WTC11 (cell line): ENCODE measurements at regions not wholly inside any gene's neighbourhood (a gene's known extent, or its start where the extent isn't known, plus 50 kb on each side); places are given as distances from the start of the nearest gene placed in this dataset.

Experiments
- ATAC-seq: fragments of 200-7000 bp; cut with Tn5 transposase; 2 replicates; pipeline ENCODE4 v1.10.0; 2021; ENCODE audit warnings: mild to moderate bottlenecking, moderate library complexity
- CTCF ChIA-PET: fragments of 300-600 bp; sonication (Branson Sonifier 250); formaldehyde crosslinking; loops from one replicate; lab custom pipeline; 2021; ENCODE audit warnings: antibody characterized with exemption; lab: Charles Lee
- POLR2A ChIA-PET: fragments of 350-600 bp; sonication (Branson Sonifier 250); formaldehyde crosslinking; loops from one replicate; lab custom pipeline; 2021; ENCODE audit warnings: antibody characterized with exemption; lab: Charles Lee
- DNase-seq: peaks from one replicate; pipeline ENCODE4 v3.0.0; 2021; ENCODE audit warnings: low spot score
- H3K27ac Mint-ChIP-seq: 2 replicates; pipeline ENCODE4 v1.8.0; 2021; ENCODE audit warnings: mixed read lengths
- H3K27me3 Mint-ChIP-seq: 2 replicates; pipeline ENCODE4 v1.8.0; 2021; ENCODE audit warnings: low read depth, mild to moderate bottlenecking, moderate library complexity, mixed read lengths
- H3K36me3 Mint-ChIP-seq: 2 replicates; pipeline ENCODE4 v1.8.0; 2021; ENCODE audit warnings: mixed read lengths
- H3K4me1 Mint-ChIP-seq: 2 replicates; pipeline ENCODE4 v1.8.0; 2022; ENCODE audit warnings: mixed read lengths
- H3K4me3 Mint-ChIP-seq: 2 replicates; pipeline ENCODE4 v1.8.0; 2021; ENCODE audit warnings: mild to moderate bottlenecking, moderate library complexity, mixed read lengths
- H3K9me3 Mint-ChIP-seq: 2 replicates; pipeline ENCODE4 v1.8.0; 2021; ENCODE audit warnings: mixed read lengths
- ARID4B ChIP-seq: sonication (generic); formaldehyde crosslinking; IDR thresholded peaks from 2 replicates; pipeline ENCODE4 v1.8.0; 2023; ENCODE audit warnings: missing genetic modification reagents, mild to moderate bottlenecking, borderline replicate concordance
- ATF3 ChIP-seq: sonication (generic); formaldehyde crosslinking; conservative IDR thresholded peaks from 2 replicates; pipeline ENCODE4 v1.8.1; 2022; ENCODE audit warnings: mild to moderate bottlenecking, missing genetic modification reagents
- ATF6 ChIP-seq: sonication (generic); formaldehyde crosslinking; IDR thresholded peaks from 2 replicates; pipeline ENCODE4 v1.8.1; 2023; ENCODE audit warnings: mild to moderate bottlenecking, missing genetic modification reagents
- CBFB ChIP-seq: sonication (generic); formaldehyde crosslinking; IDR thresholded peaks from 2 replicates; pipeline ENCODE4 v1.8.1; 2022; ENCODE audit warnings: mild to moderate bottlenecking, low read depth, missing genetic modification reagents
- CREM ChIP-seq: sonication (generic); formaldehyde crosslinking; IDR thresholded peaks from 2 replicates; pipeline ENCODE4 v1.8.1; 2022; ENCODE audit warnings: mild to moderate bottlenecking, missing genetic modification reagents, moderate library complexity
- E2F1 ChIP-seq: sonication (generic); formaldehyde crosslinking; IDR thresholded peaks from 2 replicates; pipeline ENCODE4 v1.8.0; 2022; ENCODE audit warnings: mild to moderate bottlenecking, missing genetic modification reagents
- ETV6 ChIP-seq: sonication (generic); formaldehyde crosslinking; IDR thresholded peaks from 2 replicates; pipeline ENCODE4 v1.8.1; 2022; ENCODE audit warnings: mild to moderate bottlenecking, missing genetic modification reagents
- FOXK1 ChIP-seq: sonication (generic); formaldehyde crosslinking; IDR thresholded peaks from 2 replicates; pipeline ENCODE4 v1.8.0; 2022; ENCODE audit warnings: mild to moderate bottlenecking, moderate library complexity, missing genetic modification reagents
- GRHL2 ChIP-seq: fragments of 250-450 bp; sonication (Bioruptor Pico); IDR thresholded peaks from 2 replicates; pipeline ENCODE4 v1.8.0; 2022; ENCODE audit warnings: mild to moderate bottlenecking, moderate library complexity; ENCODE audit not compliant: insufficient replicate concordance, severe bottlenecking
- GTF2I ChIP-seq: fragments of 250-450 bp; sonication (Bioruptor Pico); conservative IDR thresholded peaks from 2 replicates; pipeline ENCODE4 v1.4.0; 2021; ENCODE audit warnings: mild to moderate bottlenecking
- JUN ChIP-seq: sonication (generic); formaldehyde crosslinking; IDR thresholded peaks from 2 replicates; pipeline ENCODE4 v1.8.0; 2023; ENCODE audit warnings: mild to moderate bottlenecking, missing genetic modification reagents
- KAT7 ChIP-seq: sonication (generic); formaldehyde crosslinking; IDR thresholded peaks from 2 replicates; pipeline ENCODE4 v1.8.1; 2023; ENCODE audit warnings: missing genetic modification reagents, mild to moderate bottlenecking, borderline replicate concordance
- MAX ChIP-seq: sonication (generic); formaldehyde crosslinking; IDR thresholded peaks from 2 replicates; pipeline ENCODE4 v1.8.0; 2022; ENCODE audit warnings: mild to moderate bottlenecking, missing genetic modification reagents
- NR2C2 ChIP-seq: sonication (generic); formaldehyde crosslinking; IDR thresholded peaks from 2 replicates; pipeline ENCODE4 v1.8.0; 2022; ENCODE audit warnings: mild to moderate bottlenecking, missing genetic modification reagents
- SMAD4 ChIP-seq: sonication (generic); formaldehyde crosslinking; IDR thresholded peaks from 2 replicates; pipeline ENCODE4 v1.8.0; 2022; ENCODE audit warnings: mild to moderate bottlenecking, missing genetic modification reagents
- USF2 ChIP-seq: sonication (generic); formaldehyde crosslinking; IDR thresholded peaks from 2 replicates; pipeline ENCODE4 v1.8.1; 2023; ENCODE audit warnings: mild to moderate bottlenecking, missing genetic modification reagents, moderate library complexity
- ZNF138 ChIP-seq: sonication (generic); formaldehyde crosslinking; conservative IDR thresholded peaks from 2 replicates; pipeline ENCODE4 v1.8.1; 2022; ENCODE audit warnings: mild to moderate bottlenecking, moderate library complexity, missing genetic modification reagents
- ZNF281 ChIP-seq: sonication (generic); formaldehyde crosslinking; IDR thresholded peaks from 2 replicates; pipeline ENCODE4 v1.8.0; 2023; ENCODE audit warnings: mild to moderate bottlenecking, missing genetic modification reagents
- ZNF416 ChIP-seq: fragments of 250-450 bp; sonication (Bioruptor Pico); IDR thresholded peaks from 2 replicates; pipeline ENCODE4 v1.9.0; 2021; ENCODE audit warnings: mild to moderate bottlenecking, inconsistent platforms

GRCh38 chr10:130802301-130802700 lies 509.2 kb downstream of the TCERG1L start:
- no peak overlapping the region for H3K27ac Mint-ChIP-seq
- peaks cover 46% of the 10 kb centered on the region for H3K36me3 Mint-ChIP-seq
- peaks cover 3% of the 10 kb centered on the region for H3K27me3 Mint-ChIP-seq
- DNase-seq (no peak), ATAC-seq (no peak)
- peaks cover 52% of the 10 kb centered on the region for H3K9me3 Mint-ChIP-seq
- TF ChIP-seq CBFB (no peak), ETV6 (CRISPR knock-in tag) (no peak), JUN (CRISPR knock-in tag) (no peak), ATF3 (CRISPR knock-in tag) (no peak), GRHL2 (no peak), E2F1 (no peak), KAT7 (CRISPR knock-in tag) (no peak), ATF6 (CRISPR knock-in tag) (no peak), NR2C2 (CRISPR knock-in tag) (no peak), GTF2I (no peak), ZNF281 (CRISPR knock-in tag) (no peak), CREM (CRISPR knock-in tag) (no peak), ZNF138 (CRISPR knock-in tag) (no peak), ARID4B (CRISPR knock-in tag) (no peak), ZNF416 (CRISPR knock-in tag) (no peak), USF2 (no peak), MAX (CRISPR knock-in tag) (no peak), FOXK1 (CRISPR knock-in tag) (no peak), SMAD4 (CRISPR knock-in tag) (no peak)
- POLR2A ChIA-PET, result no interaction called here
- H3K4me1 Mint-ChIP-seq, result no peaks in the 10 kb centered on the region
- no peak overlapping the region for H3K4me3 Mint-ChIP-seq
- CTCF ChIA-PET, result no interaction called here
